Keratinocyte (primary cell): ENCODE measurements at regions not wholly inside any gene's neighbourhood (a gene's known extent, or its start where the extent isn't known, plus 50 kb on each side); places are given as distances from the start of the nearest gene placed in this dataset.

Experiments
- DNase-seq: peaks from one replicate; pipeline ENCODE4 v3.0.0-alpha.2; 2011; ENCODE audit warnings: low read depth, missing footprints, low spot score
- FAIRE-seq: peaks from 2 replicates; lab custom pipeline; 2011; peaks lifted over from hg19 to GRCh38; lab: Jason Lieb, UNC
- H2AFZ ChIP-seq: 2 replicates; pipeline ENCODE4 v1.6.0; 2012; ENCODE audit warnings: low read length, control low read depth, inconsistent platforms; ENCODE audit not compliant: control insufficient read depth
- H3K27ac ChIP-seq: 2 replicates; pipeline ENCODE4 v1.5.1; 2011; ENCODE audit warnings: low read length; ENCODE audit not compliant: control insufficient read depth, insufficient read depth
- H3K27me3 ChIP-seq: 3 replicates; pipeline ENCODE4 v1.6.0; 2011; ENCODE audit warnings: low read length; ENCODE audit not compliant: control insufficient read depth, insufficient read depth; ENCODE audit errors: extremely low read depth
- H3K36me3 ChIP-seq, 2 experiments: 2 replicates in 1 of 2; 3 replicates in 1 of 2; pipeline ENCODE4 v1.5.1; 2011; ENCODE audit warnings: low read length in 2 of 2, mild to moderate bottlenecking in 1 of 2; ENCODE audit not compliant: control insufficient read depth in 2 of 2, insufficient read depth in 2 of 2; ENCODE audit errors: extremely low read depth in 1 of 2
- H3K4me1 ChIP-seq: 3 replicates; pipeline ENCODE4 v1.5.1; 2011; ENCODE audit warnings: low read length; ENCODE audit not compliant: control insufficient read depth, insufficient read depth; ENCODE audit errors: extremely low read depth
- H3K4me2 ChIP-seq: 3 replicates; pipeline ENCODE4 v1.6.0; 2011; ENCODE audit warnings: low read depth, low read length; ENCODE audit not compliant: control insufficient read depth, insufficient read depth; ENCODE audit errors: extremely low read depth
- H3K4me3 ChIP-seq, 3 experiments: fragments of 200-600 bp in 1 of 3; sonication (generic) in 1 of 3; 2 replicates in 2 of 3; 3 replicates in 1 of 3; pipeline ENCODE4 v1.5.1; 2011 to 2016; ENCODE audit warnings: low read length in 3 of 3, mild to moderate bottlenecking in 3 of 3, control low read depth in 2 of 3, inconsistent platforms in 1 of 3, low read depth in 1 of 3, mixed read lengths in 1 of 3, mixed run types in 1 of 3, moderate library complexity in 1 of 3; ENCODE audit not compliant: control insufficient read depth in 2 of 3, insufficient read depth in 2 of 3; ENCODE audit errors: extremely low read depth in 1 of 3
- H3K79me2 ChIP-seq: 2 replicates; pipeline ENCODE4 v1.6.0; 2012; ENCODE audit warnings: low read length; ENCODE audit not compliant: control insufficient read depth, insufficient read depth
- H3K9ac ChIP-seq: 3 replicates; pipeline ENCODE4 v1.6.0; 2011; ENCODE audit warnings: low read length; ENCODE audit not compliant: control insufficient read depth, insufficient read depth; ENCODE audit errors: extremely low read depth
- H3K9me1 ChIP-seq: 3 replicates; pipeline ENCODE4 v1.6.0; 2011; ENCODE audit warnings: low read length; ENCODE audit not compliant: control insufficient read depth, insufficient read depth; ENCODE audit errors: extremely low read depth
- H3K9me3 ChIP-seq: 2 replicates; pipeline ENCODE4 v1.5.1; 2012; ENCODE audit warnings: low read depth, low read length; ENCODE audit not compliant: control insufficient read depth
- H4K20me1 ChIP-seq: 3 replicates; pipeline ENCODE4 v1.6.0; 2011; ENCODE audit warnings: low read length; ENCODE audit not compliant: control insufficient read depth, insufficient read depth; ENCODE audit errors: extremely low read depth
- CTCF ChIP-seq, 3 experiments: IDR thresholded peaks in 1 of 3; conservative IDR thresholded peaks in 1 of 3; optimal IDR thresholded peaks in 1 of 3; 2 replicates in 2 of 3; 3 replicates in 1 of 3; pipeline versions ENCODE3 to v1.5.1; 2011; ENCODE audit warnings: low read length in 3 of 3, mild to moderate bottlenecking in 3 of 3, moderate library complexity in 2 of 3, control low read depth in 1 of 3, inconsistent platforms in 1 of 3; ENCODE audit not compliant: insufficient read depth in 2 of 3; ENCODE audit errors: extremely low read depth in 1 of 3
- EZH2 ChIP-seq: IDR thresholded peaks from one replicate; pipeline ENCODE4 v1.6.1; 2012; ENCODE audit warnings: inconsistent platforms, mild to moderate bottlenecking, low read length, moderate library complexity
- dilution Hi-C: fragments of 300-500 bp; cut with MboI; formaldehyde crosslinking; loops from one replicate; pipeline ENCODE4 v1.7.0; 2020; ENCODE audit warnings: low sequenced_read_pairs; ENCODE audit not compliant: extremely low pct_ligation_motif_present

- FAIRE-seq (peak; percentile 86), DNase-seq (peak; percentile 96)
- peaks cover 61% of the 10 kb centered on the region for H3K4me1 ChIP-seq
- peak overlapping the region in 2 of 3 experiments; percentile 22 to 48 for H3K4me3 ChIP-seq
- H4K20me1 ChIP-seq: no peaks in the 10 kb centered on the region
- H3K9me3 ChIP-seq: no peaks in the 10 kb centered on the region
- H3K27me3 ChIP-seq: no peaks in the 10 kb centered on the region
- H3K36me3 ChIP-seq: no peaks in the 10 kb centered on the region
- no peak for TF ChIP-seq CTCF (optimal IDR thresholded peaks at IDR 0.05 in 1 of 3, IDR thresholded peaks at IDR 0.05 in 1 of 3, conservative IDR thresholded peaks at IDR 0.05 in 1 of 3; ENCODE audit: extremely low read depth in 1 of 3, insufficient read depth in 2 of 3, low read length in 3 of 3)
- no peak for TF ChIP-seq EZH2
- H2AFZ ChIP-seq: no peak overlapping the region
- peak overlapping the region; percentile 64 for H3K4me2 ChIP-seq
- H3K9ac ChIP-seq: peak overlapping the region; percentile 48
- H3K9me1 ChIP-seq: no peaks in the 10 kb centered on the region
- no peaks in the 10 kb centered on the region for H3K79me2 ChIP-seq
- peak overlapping the region; percentile 82 for H3K27ac ChIP-seq
- dilution Hi-C loops: no loop called here
Measured at GRCh38 chr1:224503161-224504118, 68.8 kb upstream of the WDR26 start.

DNA sequence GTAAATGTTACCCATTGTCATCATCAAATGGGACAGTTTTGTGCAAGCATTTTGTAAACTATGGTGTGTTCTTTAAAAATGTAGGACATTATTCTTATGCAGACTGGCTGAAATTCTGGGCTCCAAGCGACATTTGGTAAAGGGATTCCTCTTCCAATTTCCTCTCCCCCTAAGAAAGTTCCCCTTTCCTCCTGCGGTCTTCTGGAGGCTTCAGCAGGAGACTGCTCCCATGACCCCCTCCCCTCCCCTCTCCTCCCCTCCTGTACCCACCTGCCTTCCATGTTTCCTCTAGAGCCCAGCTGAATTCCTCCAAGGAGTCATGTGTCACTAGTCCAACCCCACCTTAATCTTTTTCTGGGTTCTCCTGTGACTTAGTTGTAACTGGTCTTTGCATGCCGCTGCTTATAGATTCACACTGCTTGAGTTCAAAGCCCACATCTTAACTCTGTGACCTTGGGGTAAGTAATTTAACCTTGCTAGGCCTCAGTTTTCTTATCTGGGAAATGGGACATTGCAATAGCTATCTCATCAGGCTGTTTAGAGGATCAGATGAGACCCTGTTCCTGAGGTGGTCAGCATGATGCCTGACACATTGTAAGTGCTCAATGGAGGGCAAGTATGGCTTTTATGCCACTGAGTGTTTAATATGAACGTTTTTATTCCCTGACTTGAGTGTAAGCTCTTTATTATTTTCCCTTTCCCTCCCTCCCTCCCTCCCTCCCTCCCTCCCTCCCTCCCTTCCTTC lies 69.9 kb upstream of the WDR26 start:
- no peak overlapping the region for H3K4me2 ChIP-seq
- no peak overlapping the region for H3K4me3 ChIP-seq
- no peaks in the 10 kb centered on the region for H4K20me1 ChIP-seq
- TF ChIP-seq EZH2: no peak
- TF ChIP-seq CTCF (optimal IDR thresholded peaks at IDR 0.05 in 1 of 3, IDR thresholded peaks at IDR 0.05 in 1 of 3, conservative IDR thresholded peaks at IDR 0.05 in 1 of 3; ENCODE audit: extremely low read depth in 1 of 3, insufficient read depth in 2 of 3, low read length in 3 of 3): no peak
- no peak overlapping the region for H3K9ac ChIP-seq
- no peaks in the 10 kb centered on the region for H3K79me2 ChIP-seq
- H3K27me3 ChIP-seq: no peaks in the 10 kb centered on the region
- peak overlapping the region; percentile 82 for H3K27ac ChIP-seq
- no peaks in the 10 kb centered on the region for H3K9me3 ChIP-seq
- no peak overlapping the region for H2AFZ ChIP-seq
- FAIRE-seq (peak; percentile 26), DNase-seq (no peak)
- H3K9me1 ChIP-seq: no peaks in the 10 kb centered on the region
- peaks cover 54% of the 10 kb centered on the region for H3K4me1 ChIP-seq
- dilution Hi-C loops: no loop called here
- H3K36me3 ChIP-seq: no peaks in the 10 kb centered on the region
